Endothelial cell of umbilical vein (primary cell): ENCODE measurements at regions not wholly inside any gene's neighbourhood (a gene's known extent, or its start where the extent isn't known, plus 50 kb on each side); places are given as distances from the start of the nearest gene placed in this dataset.

Experiments used
- BruUV-seq: library from RNA; stranded (reverse); fragments of 400-500 nt; replicated peaks from 2 replicates; lab custom pipeline; 2021; lab: Mats Ljungman, UMichigan
- CTCF ChIA-PET: fragments of 300-600, 350-600 bp; sonication (Branson Sonifier 250); formaldehyde crosslinking; loops from one replicate; lab custom pipeline; 2021; ENCODE audit warnings: antibody characterized with exemption, inconsistent platforms; lab: Charles Lee
- POLR2A ChIA-PET: fragments of 300-600, 350-600 bp; sonication (Branson Sonifier 250); formaldehyde crosslinking; loops from one replicate; lab custom pipeline; 2021; ENCODE audit warnings: antibody characterized with exemption, inconsistent platforms; lab: Charles Lee
- DNase-seq: peaks from one replicate; pipeline ENCODE4 v3.0.0-alpha.2; 2011; ENCODE audit warnings: low read depth, low spot score
- FAIRE-seq: peaks from 2 replicates; lab custom pipeline; 2011; peaks lifted over from hg19 to GRCh38; lab: Jason Lieb, UNC
- H2AFZ ChIP-seq: 2 replicates; pipeline ENCODE4 v1.6.0; 2012; ENCODE audit warnings: low read depth, low read length, control low read depth, inconsistent platforms
- H3K27ac ChIP-seq: 2 replicates; pipeline ENCODE4 v1.5.1; 2011; ENCODE audit warnings: low read depth, mild to moderate bottlenecking, control low read depth, low read length, moderate library complexity; ENCODE audit not compliant: insufficient read depth
- H3K27me3 ChIP-seq, 2 experiments: 2 replicates each; pipeline versions ENCODE4 v1.6.0 to v1.6.1; 2011; ENCODE audit warnings: low read length in 2 of 2, mixed read lengths in 1 of 2; ENCODE audit not compliant: control insufficient read depth in 2 of 2, insufficient read depth in 2 of 2
- H3K36me3 ChIP-seq, 2 experiments: 2 replicates in 1 of 2; 3 replicates in 1 of 2; pipeline ENCODE4 v1.5.1; 2011; ENCODE audit warnings: low read length in 2 of 2, mild to moderate bottlenecking in 1 of 2, moderate library complexity in 1 of 2; ENCODE audit not compliant: control insufficient read depth in 2 of 2, insufficient read depth in 2 of 2; ENCODE audit errors: extremely low read depth in 1 of 2
- H3K4me1 ChIP-seq: 3 replicates; pipeline ENCODE4 v1.5.1; 2011; ENCODE audit warnings: mild to moderate bottlenecking, low read length; ENCODE audit not compliant: control insufficient read depth, insufficient read depth; ENCODE audit errors: extremely low read depth
- H3K4me2 ChIP-seq: 2 replicates; pipeline ENCODE4 v1.6.1; 2011; ENCODE audit warnings: low read length, control low read depth, mixed read lengths; ENCODE audit not compliant: insufficient read depth
- H3K4me3 ChIP-seq, 3 experiments: fragments of 200-600 bp in 1 of 3; sonication (generic), shearing (Covaris generic) in 1 of 3; replicated peaks in 1 of 3; 2 replicates each; pipeline ENCODE4 v1.5.1; 2011 to 2016; ENCODE audit warnings: control low read depth in 3 of 3, low read length in 3 of 3, mild to moderate bottlenecking in 2 of 3, inconsistent platforms in 1 of 3, low read depth in 1 of 3, moderate library complexity in 1 of 3; ENCODE audit not compliant: insufficient read depth in 1 of 3
- H3K79me2 ChIP-seq: 2 replicates; pipeline ENCODE4 v1.6.0; 2012; ENCODE audit warnings: low read length, inconsistent platforms; ENCODE audit not compliant: control insufficient read depth, insufficient read depth
- H3K9ac ChIP-seq: replicated peaks from 2 replicates; pipeline ENCODE3; 2011; ENCODE audit warnings: low read length, control low read depth; ENCODE audit not compliant: insufficient read depth; ENCODE audit errors: extremely low read depth
- H3K9me1 ChIP-seq: replicated peaks from 3 replicates; pipeline ENCODE4 v1.6.0; 2011; ENCODE audit warnings: mild to moderate bottlenecking, low read length; ENCODE audit not compliant: control insufficient read depth, insufficient read depth; ENCODE audit errors: extremely low read depth
- H3K9me3 ChIP-seq: replicated peaks from 2 replicates; pipeline ENCODE4 v1.5.1; 2012; ENCODE audit warnings: low read length, inconsistent platforms; ENCODE audit not compliant: control insufficient read depth, insufficient read depth
- H4K20me1 ChIP-seq: replicated peaks from 2 replicates; pipeline ENCODE3; 2011; ENCODE audit warnings: mild to moderate bottlenecking, low read length; ENCODE audit not compliant: control insufficient read depth, insufficient read depth; ENCODE audit errors: extremely low read depth
- CTCF ChIP-seq, 2 donors: IDR thresholded peaks; 1 replicate in 1 of 2; 2 replicates in 1 of 2; pipeline ENCODE4 v1.5.1; 2011; ENCODE audit warnings: low read length in 2 of 2, mild to moderate bottlenecking in 2 of 2, moderate library complexity in 2 of 2, control low read depth in 1 of 2, inconsistent platforms in 1 of 2, low read depth in 1 of 2; ENCODE audit not compliant: insufficient read depth in 1 of 2; ENCODE audit errors: extremely low read depth in 1 of 2
- EZH2 ChIP-seq: IDR thresholded peaks from 2 replicates; pipeline ENCODE4 v1.6.1; 2012; ENCODE audit warnings: borderline replicate concordance, low read depth, mild to moderate bottlenecking, moderate library complexity, low read length, inconsistent platforms; ENCODE audit not compliant: severe bottlenecking
- FOS ChIP-seq: IDR thresholded peaks from 2 replicates; pipeline ENCODE4 v1.6.1; 2011; ENCODE audit warnings: mild to moderate bottlenecking, low read length, moderate library complexity, borderline replicate concordance; ENCODE audit not compliant: insufficient read depth
- GATA2 ChIP-seq: IDR thresholded peaks from 2 replicates; pipeline ENCODE4 v1.7.0; 2011; ENCODE audit warnings: low read depth, mild to moderate bottlenecking, moderate library complexity, mixed read lengths, low read length; ENCODE audit not compliant: insufficient read length, insufficient read depth
- JUN ChIP-seq: IDR thresholded peaks from 2 replicates; pipeline ENCODE4 v1.6.1; 2011; ENCODE audit warnings: borderline replicate concordance, low read depth; ENCODE audit not compliant: insufficient read length, insufficient read depth
- MYC ChIP-seq: IDR thresholded peaks from one replicate; pipeline ENCODE4 v1.6.1; 2011; ENCODE audit warnings: mild to moderate bottlenecking, low read depth, low read length
- POLR2A ChIP-seq: IDR thresholded peaks from 2 replicates; pipeline ENCODE4 v1.6.1; 2012; ENCODE audit warnings: low read depth, mild to moderate bottlenecking, control low read depth, low read length
- POLR2AphosphoS5 ChIP-seq: IDR thresholded peaks from 2 replicates; pipeline ENCODE4 v1.6.1; 2012; ENCODE audit warnings: low read depth, mild to moderate bottlenecking, control low read depth, low read length, moderate library complexity; ENCODE audit not compliant: insufficient read depth
- dilution Hi-C: fragments of 300-500 bp; cut with MboI; formaldehyde crosslinking; loops from one replicate; pipeline ENCODE4 v1.15.0; 2019; ENCODE audit warnings: low sequenced_read_pairs; ENCODE audit not compliant: extremely low pct_ligation_motif_present
- intact Hi-C: fragments of 100-400 bp; cut with micrococcal nuclease; formaldehyde crosslinking; loops from one replicate; pipeline ENCODE4 v1.10.0; 2022
- TF ChIP-seq, protein P1 (sequence below): IDR thresholded peaks from 2 replicates; pipeline ENCODE4 v1.6.1; 2011; ENCODE audit not compliant: insufficient read depth, insufficient read length

DNA sequence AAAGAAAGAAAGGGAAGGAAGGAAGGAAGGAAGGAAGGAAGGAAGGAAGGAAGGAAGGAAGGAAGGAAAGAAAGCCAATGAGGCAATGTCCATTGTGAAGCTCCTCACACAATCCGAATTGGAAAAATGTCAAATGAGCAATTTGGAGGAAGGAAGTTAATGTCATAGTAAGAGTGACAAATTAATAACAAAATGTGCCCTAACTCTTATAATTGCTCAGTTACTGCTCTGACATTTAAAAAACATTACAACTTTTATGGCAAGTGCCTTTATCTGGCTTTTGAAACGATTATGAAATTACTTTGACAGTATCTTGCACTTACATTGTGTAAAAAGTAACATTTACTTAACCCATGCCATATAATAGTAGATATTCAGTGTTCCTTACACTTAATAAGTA lies 96.5 kb upstream of the EFHC2 start:
- H3K79me2 ChIP-seq, result no peaks in the 10 kb centered on the region
- H3K4me3 ChIP-seq, result no peak overlapping the region
- H3K9me1 ChIP-seq, result no peaks in the 10 kb centered on the region
- no peak overlapping the region for H2AFZ ChIP-seq
- no peak overlapping the region for H3K4me2 ChIP-seq
- H3K9ac ChIP-seq, result no peak overlapping the region
- H3K9me3 ChIP-seq, result no peaks in the 10 kb centered on the region
- intact Hi-C loops (no loop called here), dilution Hi-C loops (no loop called here)
- no peaks in the 10 kb centered on the region for H3K36me3 ChIP-seq
- TF ChIP-seq POLR2A (no peak), JUN (no peak)
- H4K20me1 ChIP-seq, result no peaks in the 10 kb centered on the region
- CTCF ChIA-PET, result no interaction called here
- BruUV-seq, result no TSS peak
- H3K27ac ChIP-seq, result no peak overlapping the region
- POLR2A ChIA-PET, result no interaction called here
- no peaks in the 10 kb centered on the region for H3K27me3 ChIP-seq
- DNase-seq, result no peak
- H3K4me1 ChIP-seq, result no peaks in the 10 kb centered on the region
- FAIRE-seq, result no peak

DNA sequence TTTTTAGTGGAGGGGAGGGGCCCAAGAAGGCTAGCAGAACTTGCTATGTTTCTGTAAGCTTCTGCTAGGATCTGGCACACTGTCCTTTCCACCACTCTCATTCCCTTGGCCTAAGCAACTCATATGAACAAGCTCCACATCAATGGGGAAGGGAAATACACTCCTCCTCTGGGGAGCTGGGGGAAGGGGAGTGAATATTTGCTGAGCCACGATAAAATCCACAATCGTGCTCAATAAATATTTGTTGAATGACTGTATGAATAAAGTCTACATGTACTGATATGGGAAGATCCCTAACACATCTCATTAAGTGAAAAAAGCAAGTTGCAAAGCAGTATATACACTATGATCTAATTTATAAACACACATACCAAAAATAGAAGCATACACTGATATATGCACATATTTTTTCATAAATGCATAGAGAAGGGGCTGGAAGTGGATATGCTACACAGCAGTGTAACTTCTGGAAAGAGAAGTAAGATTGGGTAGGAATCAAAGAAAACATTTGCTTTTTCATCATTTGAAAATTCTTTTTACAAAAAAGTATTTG lies 95.8 kb upstream of the EFHC2 start:
- POLR2A ChIA-PET, result no interaction called here
- Histone ChIP-seq H3K9me1 (no peaks in the 10 kb centered on the region), H3K36me3 (no peaks in the 10 kb centered on the region), H4K20me1 (no peaks in the 10 kb centered on the region), H3K4me3 (no peak overlapping the region), H3K9me3 (no peaks in the 10 kb centered on the region), H3K4me2 (no peak overlapping the region), H2AFZ (no peak overlapping the region), H3K27me3 (no peaks in the 10 kb centered on the region), H3K9ac (no peak overlapping the region), H3K27ac (no peak overlapping the region), H3K79me2 (no peaks in the 10 kb centered on the region), H3K4me1 (no peaks in the 10 kb centered on the region)
- CTCF ChIA-PET, result no interaction called here
- dilution Hi-C loops, result no loop called here
- BruUV-seq, result no TSS peak
- intact Hi-C loops, result no loop called here
- DNase-seq (no peak), FAIRE-seq (no peak)
- TF ChIP-seq JUN (no peak), FOS (no peak), POLR2A (no peak), POLR2AphosphoS5 (no peak), GATA2 (no peak), MYC (no peak), CTCF (IDR thresholded peaks at IDR 0.05; ENCODE audit: extremely low read depth in 1 of 2, insufficient read depth in 1 of 2, low read depth in 1 of 2, low read length in 2 of 2) (no peak), EZH2 (no peak)
- TF ChIP-seq, protein P1, sequence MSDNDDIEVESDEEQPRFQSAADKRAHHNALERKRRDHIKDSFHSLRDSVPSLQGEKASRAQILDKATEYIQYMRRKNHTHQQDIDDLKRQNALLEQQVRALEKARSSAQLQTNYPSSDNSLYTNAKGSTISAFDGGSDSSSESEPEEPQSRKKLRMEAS, result no peak
